Colonic mucosa (tissue), 4 donors: ENCODE measurements at regions not wholly inside any gene's neighbourhood (a gene's known extent, or its start where the extent isn't known, plus 50 kb on each side); places are given as distances from the start of the nearest gene placed in this dataset.

Experiments used
- DNase-seq: peaks from one replicate; pipeline ENCODE4 v3.0.0-alpha.2; 2020
- H3K27ac ChIP-seq: fragments of 200-600 bp; one replicate; pipeline ENCODE4 v1.8.0; 2021
- H3K27me3 ChIP-seq: fragments of 200-600 bp; one replicate; pipeline ENCODE4 v1.8.0; 2021
- H3K36me3 ChIP-seq: fragments of 200-600 bp; one replicate; pipeline ENCODE4 v1.8.0; 2021
- H3K4me1 ChIP-seq: fragments of 200-600 bp; one replicate; pipeline ENCODE4 v1.8.0; 2021; ENCODE audit warnings: mild to moderate bottlenecking
- H3K4me3 ChIP-seq: fragments of 200-600 bp; one replicate; pipeline ENCODE4 v1.8.0; 2021
- H3K9ac ChIP-seq, 2 donors: one replicate each; pipeline ENCODE4 v1.7.0; 2013; ENCODE audit warnings: control low read depth in 2 of 2, low read depth in 2 of 2, low read length in 2 of 2
- H3K9me3 ChIP-seq: fragments of 200-600 bp; one replicate; pipeline ENCODE4 v1.8.0; 2021
- CTCF ChIP-seq: fragments of 200-600 bp; IDR thresholded peaks from one replicate; pipeline ENCODE4 v1.8.0; 2022; ENCODE audit warnings: antibody characterized with exemption, mild to moderate bottlenecking
- intact Hi-C: fragments of 100-400 bp; cut with DNase I; formaldehyde crosslinking; loops from one replicate; pipeline ENCODE4 v1.14.1; 2022
- donor health status: healthy.
- donor health status: DM: no; HTN: no; CAD: no.
- donor health status: DM: no; HTN: no; CAD: no.

DNA sequence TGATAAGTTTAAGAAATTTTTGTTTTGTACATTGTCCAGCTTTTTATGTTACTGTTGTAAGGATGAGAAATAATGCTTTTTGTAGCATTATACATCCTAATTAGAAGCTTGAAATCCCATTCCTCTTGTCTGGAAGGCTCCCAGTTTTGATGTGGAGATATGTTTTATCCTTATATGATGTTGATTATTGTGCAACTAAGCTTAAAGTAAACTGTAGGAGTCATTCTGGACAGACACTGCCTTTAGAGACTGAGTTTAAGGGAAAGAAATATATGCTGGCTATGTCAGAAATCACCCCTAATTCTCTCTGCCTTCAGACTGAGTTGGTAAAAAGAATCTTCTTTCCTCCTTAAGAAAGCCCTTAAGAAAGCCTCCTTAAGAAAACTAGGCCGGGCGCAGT, 670.4 kb downstream of the ZPLD1 start:
- H3K27ac ChIP-seq: no peak overlapping the region
- no peaks in the 10 kb centered on the region for H3K36me3 ChIP-seq
- no peak overlapping the region for H3K9ac ChIP-seq
- H3K4me1 ChIP-seq: no peaks in the 10 kb centered on the region
- no peak overlapping the region for H3K4me3 ChIP-seq
- DNase-seq: no peak
- intact Hi-C loops: no loop called here
- H3K9me3 ChIP-seq: no peaks in the 10 kb centered on the region
- H3K27me3 ChIP-seq: no peaks in the 10 kb centered on the region
- no peak for TF ChIP-seq CTCF

DNA sequence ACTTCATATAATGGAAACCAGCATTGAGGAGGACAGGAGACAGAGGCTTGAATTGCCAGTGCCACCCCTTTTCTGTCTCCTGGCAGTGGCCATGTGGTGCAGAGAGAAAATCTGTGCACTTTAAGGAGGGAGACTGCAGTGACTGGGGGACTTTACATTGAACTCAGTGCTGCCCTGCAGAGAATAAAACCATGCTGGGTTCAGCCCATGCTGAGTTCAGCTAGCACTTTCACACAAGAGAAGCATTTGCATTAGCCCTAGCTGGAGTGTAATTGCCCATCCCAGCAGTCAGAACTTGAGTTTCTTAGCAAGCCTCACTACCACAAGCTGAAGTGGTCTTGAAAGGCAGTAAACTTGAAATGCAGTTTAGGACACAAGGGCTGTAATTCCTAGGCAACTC, 677.5 kb downstream of the ZPLD1 start:
- no peaks in the 10 kb centered on the region for H3K27me3 ChIP-seq
- no peak for DNase-seq
- intact Hi-C loops: no loop called here
- H3K9ac ChIP-seq: no peak overlapping the region
- H3K4me3 ChIP-seq: no peak overlapping the region
- H3K27ac ChIP-seq: no peak overlapping the region
- H3K4me1 ChIP-seq: no peaks in the 10 kb centered on the region
- no peaks in the 10 kb centered on the region for H3K9me3 ChIP-seq
- no peak for TF ChIP-seq CTCF
- no peaks in the 10 kb centered on the region for H3K36me3 ChIP-seq

DNA sequence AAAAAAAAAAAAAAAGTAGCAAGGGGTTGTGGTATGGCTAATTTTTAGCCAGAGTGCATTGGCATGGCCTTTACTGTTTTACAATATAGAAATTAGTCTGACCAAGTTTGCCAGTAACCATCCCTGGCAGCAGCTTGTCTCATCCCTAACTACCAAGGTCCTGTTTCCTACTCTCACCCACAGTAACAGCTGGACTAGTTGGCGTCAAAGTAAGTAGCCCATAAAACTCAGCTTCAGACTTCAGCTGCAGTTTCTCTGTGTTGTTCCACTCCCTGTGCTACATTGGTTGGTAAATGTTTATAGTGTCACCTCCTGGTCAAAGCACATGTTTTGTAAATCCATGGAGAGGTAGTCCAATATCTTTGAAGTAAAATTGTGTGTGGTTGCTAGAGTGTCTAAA, 691.3 kb downstream of the ZPLD1 start:
- H3K4me1 ChIP-seq: no peaks in the 10 kb centered on the region
- no peak for DNase-seq
- intact Hi-C loops: no loop called here

DNA sequence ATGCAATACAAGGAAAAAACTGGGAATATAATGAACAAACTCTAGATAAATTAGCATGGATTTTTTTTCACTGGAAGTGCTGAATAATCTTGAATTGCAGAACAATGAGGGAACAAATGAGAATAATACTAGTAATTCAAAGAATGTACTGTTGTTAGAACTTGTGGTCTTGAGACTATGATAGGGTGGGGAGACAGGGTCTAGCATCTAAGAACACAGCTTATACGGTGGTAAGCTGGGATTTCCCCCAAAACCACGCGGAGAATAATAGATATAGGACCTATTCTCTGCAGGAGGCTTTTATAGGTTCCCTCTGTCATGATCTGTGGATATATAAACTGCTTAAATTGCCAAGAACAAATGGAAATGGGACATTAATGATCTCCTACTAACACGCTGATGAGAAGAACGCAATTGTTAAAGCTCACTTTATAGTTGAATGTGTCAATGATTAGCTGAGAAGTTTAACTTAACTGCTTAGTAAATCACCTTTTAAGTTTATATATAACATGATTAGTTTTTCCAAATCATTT, 692.3 kb downstream of the ZPLD1 start:
- H3K27me3 ChIP-seq: no peaks in the 10 kb centered on the region
- no peak for DNase-seq
- no peak for TF ChIP-seq CTCF
- no peak overlapping the region for H3K27ac ChIP-seq
- no peak overlapping the region for H3K4me3 ChIP-seq
- intact Hi-C loops: no loop called here
- no peaks in the 10 kb centered on the region for H3K4me1 ChIP-seq
- no peaks in the 10 kb centered on the region for H3K9me3 ChIP-seq
- H3K36me3 ChIP-seq: no peaks in the 10 kb centered on the region
- no peak overlapping the region for H3K9ac ChIP-seq

More for the DNA sequence above, 691.3 kb downstream of the ZPLD1 start:
- TF ChIP-seq CTCF: no peak
- no peaks in the 10 kb centered on the region for H3K9me3 ChIP-seq
- no peaks in the 10 kb centered on the region for H3K27me3 ChIP-seq
- H3K27ac ChIP-seq: no peak overlapping the region
- H3K36me3 ChIP-seq: no peaks in the 10 kb centered on the region
- H3K4me3 ChIP-seq: no peak overlapping the region
- no peak overlapping the region for H3K9ac ChIP-seq

GRCh38 chr3:103127737-103128136, 692.9 kb downstream of the ZPLD1 start:
- no peak for TF ChIP-seq CTCF
- no peak overlapping the region for H3K4me3 ChIP-seq
- no peaks in the 10 kb centered on the region for H3K9me3 ChIP-seq
- DNase-seq: no peak
- no peaks in the 10 kb centered on the region for H3K36me3 ChIP-seq
- no peaks in the 10 kb centered on the region for H3K4me1 ChIP-seq
- H3K9ac ChIP-seq: no peak overlapping the region
- H3K27ac ChIP-seq: no peak overlapping the region
- no peaks in the 10 kb centered on the region for H3K27me3 ChIP-seq
- intact Hi-C loops: no loop called here
